GM12875 (cell line): ENCODE measurements at regions not wholly inside any gene's neighbourhood (a gene's known extent, or its start where the extent isn't known, plus 50 kb on each side); places are given as distances from the start of the nearest gene placed in this dataset.

ENCODE experiments used
- H3K4me3 ChIP-seq: one replicate; pipeline ENCODE4 v1.5.1; 2011; ENCODE audit warnings: low read depth, low read length, control low read depth
- CTCF ChIP-seq: IDR thresholded peaks from 2 replicates; pipeline ENCODE4 v1.5.1; 2011; ENCODE audit warnings: low read depth, mild to moderate bottlenecking, control low read depth, inconsistent platforms, low read length, moderate library complexity, borderline replicate concordance; ENCODE audit not compliant: insufficient read depth

DNA sequence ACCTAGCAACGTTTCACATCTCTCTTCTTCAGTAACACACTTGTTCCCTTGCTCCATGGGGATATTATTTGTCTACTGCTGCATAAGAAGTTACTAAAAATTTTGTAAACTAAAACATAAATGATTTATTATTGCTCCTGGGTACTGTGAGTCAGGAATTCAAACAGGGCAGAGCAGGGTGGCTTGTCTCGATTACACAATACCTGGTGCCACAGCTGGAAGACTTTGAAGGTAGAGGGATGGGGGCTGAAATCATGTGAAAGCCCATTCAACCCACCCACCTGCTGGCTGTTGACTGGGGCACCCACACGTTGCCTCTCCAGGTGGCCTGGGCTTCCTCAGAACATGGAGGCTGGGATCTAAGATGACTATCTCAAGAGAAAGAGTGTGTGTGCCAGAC, 213.2 kb downstream of the ESM1 start:
- no peak for TF ChIP-seq CTCF
- no peak overlapping the region for H3K4me3 ChIP-seq

DNA sequence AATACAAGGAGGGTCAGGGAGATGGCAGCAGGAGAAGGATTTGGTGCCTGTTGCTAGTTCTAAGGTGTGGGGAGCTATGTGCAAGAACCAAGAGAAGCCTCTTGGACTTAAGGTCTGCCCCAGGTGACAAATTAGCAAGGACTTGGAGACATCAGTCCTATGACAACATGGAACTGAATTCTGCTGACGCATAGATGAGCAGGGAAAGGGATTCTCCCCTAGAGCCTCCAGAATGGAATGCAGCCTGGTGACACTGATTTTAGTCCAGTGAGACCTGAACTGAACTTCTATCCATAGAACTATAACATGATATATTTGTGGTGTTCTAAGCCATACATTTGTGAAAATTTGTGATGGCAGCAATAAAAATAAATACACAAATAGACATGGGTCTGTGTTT, 215.6 kb downstream of the ESM1 start:
- no peak overlapping the region for H3K4me3 ChIP-seq
- no peak for TF ChIP-seq CTCF

GRCh38 chr5:54769072-54769471, 216.3 kb downstream of the ESM1 start:
- TF ChIP-seq CTCF: no peak
- no peak overlapping the region for H3K4me3 ChIP-seq

DNA sequence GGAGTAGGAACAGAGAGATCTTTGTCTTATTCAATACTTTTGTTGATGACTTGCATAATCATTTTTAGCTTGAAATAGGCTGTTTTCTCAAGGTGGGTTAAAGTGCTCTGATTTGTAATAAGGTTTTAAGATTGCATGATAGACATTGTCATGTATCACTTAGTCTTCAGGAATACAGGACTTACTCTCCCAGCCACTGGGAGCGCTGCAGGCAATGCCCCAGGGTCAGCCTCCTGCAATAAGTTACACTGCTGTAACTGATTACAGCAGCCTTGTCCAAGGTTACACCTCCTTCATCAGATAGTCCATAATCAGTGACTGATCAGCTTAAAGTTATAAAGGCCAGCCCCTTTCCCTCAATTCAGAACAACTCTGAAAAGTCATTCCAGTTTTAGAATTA, 218.6 kb downstream of the ESM1 start:
- peak; percentile 38; the same call in 1 of the 2 replicates for TF ChIP-seq CTCF
- no peak overlapping the region for H3K4me3 ChIP-seq

- TF ChIP-seq CTCF: no peak
Measured at GRCh38 chr5:54765165-54766028, 220.0 kb downstream of the ESM1 start.

DNA sequence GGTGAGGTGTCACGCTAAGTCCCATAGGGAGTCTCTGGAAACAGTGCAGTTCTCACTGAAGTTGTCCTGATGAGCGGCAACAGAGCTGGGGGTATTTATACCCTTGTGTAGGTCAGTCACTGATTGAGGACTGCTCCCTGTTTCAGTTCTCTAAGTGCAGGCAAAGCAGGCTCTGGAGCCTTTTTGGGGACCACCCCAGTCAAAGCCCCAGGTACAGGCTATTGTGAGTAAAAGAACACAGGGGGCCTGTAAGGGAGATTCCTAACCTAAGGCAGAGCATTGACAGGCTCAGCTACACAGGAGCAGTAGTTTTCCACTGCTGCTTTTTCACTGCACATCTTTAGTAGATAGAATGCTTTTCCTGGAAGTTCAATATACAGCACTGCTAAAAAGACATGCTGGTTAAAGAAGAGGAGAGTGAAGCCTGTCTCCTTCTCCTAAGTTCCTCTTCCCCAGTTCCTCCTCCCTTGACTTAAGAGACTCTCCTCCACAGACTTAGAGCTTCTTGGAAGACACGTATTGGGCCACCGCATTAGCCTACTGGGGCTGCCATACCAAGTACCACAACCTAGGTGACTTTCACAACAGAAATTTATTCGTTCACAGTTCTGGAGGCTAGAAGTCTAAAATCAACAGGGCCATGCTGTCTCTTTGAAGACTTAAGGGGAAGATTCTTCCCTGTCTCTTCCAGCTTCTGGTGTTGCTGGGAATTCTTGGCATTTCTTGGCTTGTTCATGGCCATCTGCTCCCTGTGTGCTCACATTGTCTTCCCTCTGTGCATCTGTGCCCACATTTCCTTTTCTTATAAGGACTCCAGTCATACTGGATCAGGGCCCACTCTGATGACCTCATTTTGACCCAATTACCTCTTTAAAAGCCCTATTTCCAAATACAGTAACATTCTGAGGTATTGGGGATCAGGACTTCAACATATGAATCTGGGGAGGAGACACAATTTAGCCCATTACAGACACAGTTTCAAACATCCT, 221.0 kb downstream of the ESM1 start:
- no peak overlapping the region for H3K4me3 ChIP-seq
- no peak for TF ChIP-seq CTCF

More at GRCh38 chr5:54765165-54766028, 220.0 kb downstream of the ESM1 start:
- no peak overlapping the region for H3K4me3 ChIP-seq

- H3K4me3 ChIP-seq: no peak overlapping the region
- TF ChIP-seq CTCF: no peak
Measured at GRCh38 chr5:54761213-54761701, 224.1 kb downstream of the ESM1 start.
